ENCODE measurements at regions not wholly inside any gene's neighbourhood (a gene's known extent, or its start where the extent isn't known, plus 50 kb on each side); places are given as distances from the start of the nearest gene placed in this dataset.
"Not testable (repeated sequence)": the region's sequence is repeated elsewhere in the genome, so short reads cannot be mapped to it uniquely, and the experiment has no call there.

DNA sequence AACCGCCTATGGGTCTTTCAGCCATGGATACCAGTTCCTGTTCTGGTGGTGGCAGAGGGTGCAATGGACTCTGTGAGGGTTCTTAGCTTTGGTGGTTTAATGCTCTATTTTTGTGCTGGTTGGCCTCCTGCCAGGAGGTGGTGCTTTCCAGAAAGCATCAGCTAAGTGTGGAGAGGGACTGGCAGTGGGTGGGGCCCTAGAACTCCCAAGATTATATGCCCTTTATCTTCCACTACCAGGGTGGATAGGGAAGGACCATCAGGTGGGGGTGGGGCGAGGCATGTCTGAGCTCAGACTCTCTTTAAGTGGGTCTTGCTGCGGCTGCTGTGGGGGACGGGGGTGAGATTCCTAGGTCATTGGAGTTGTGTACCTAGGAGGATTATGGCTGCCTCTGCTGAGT is 298.3 kb upstream of the MAP3K7 start:
- not testable (repeated sequence) for DNase-seq (ENCODE audit: low spot score); H3K4me3 Mint-ChIP-seq; H3K27ac Mint-ChIP-seq; H3K27me3 Mint-ChIP-seq; H3K9me3 Mint-ChIP-seq; H3K4me1 Mint-ChIP-seq (ENCODE audit: low read depth in 2 of 2); ATAC-seq
- H3K36me3 Mint-ChIP-seq = peaks cover 16% of the 10 kb centered on the region

DNA sequence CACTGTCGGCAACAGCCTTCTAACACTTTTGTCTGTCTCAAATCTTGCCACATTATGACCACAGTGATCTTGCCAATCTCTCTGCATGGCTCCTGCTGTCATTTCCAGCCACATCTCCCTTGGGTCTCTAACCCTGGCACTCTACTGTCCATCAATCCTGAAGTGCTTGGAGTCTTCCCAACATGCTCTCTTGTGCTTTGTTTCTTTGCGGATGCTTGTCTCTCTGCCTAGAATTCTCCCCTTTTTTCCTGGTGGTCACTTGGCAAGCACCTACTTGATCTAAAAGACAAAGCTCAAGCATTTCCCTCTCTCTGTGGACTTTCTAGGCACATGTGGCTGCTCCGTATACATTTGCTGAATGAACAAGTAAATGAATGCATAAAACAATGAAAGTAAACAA is 290.7 kb upstream of the MAP3K7 start:
- Mint-ChIP-seq H3K9me3 (peaks cover 6% of the 10 kb centered on the region), H3K27ac (no peak overlapping the region)

DNA sequence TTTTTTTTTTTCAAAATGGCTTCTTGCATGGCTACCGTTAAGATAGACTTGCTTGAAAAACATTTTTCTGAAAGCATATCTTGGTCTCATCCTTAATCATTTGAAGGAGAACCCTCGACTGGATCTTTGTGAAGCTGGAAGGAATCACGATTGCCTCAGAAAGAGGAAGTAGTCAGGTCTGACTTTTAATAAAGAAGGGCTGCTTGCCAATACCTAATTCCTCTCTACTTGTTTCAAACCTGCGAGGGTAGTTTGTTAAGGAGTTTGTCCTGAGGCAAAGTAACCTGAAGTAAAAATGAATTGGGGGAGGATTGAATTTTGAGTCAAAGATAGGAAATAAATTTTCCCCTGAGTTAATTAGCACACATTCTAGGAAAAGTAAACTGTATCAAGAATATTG is 288.1 kb upstream of the MAP3K7 start:
- no peaks in the 10 kb centered on the region for H3K9me3 Mint-ChIP-seq
- DNase-seq (ENCODE audit: low spot score) (no peak), ATAC-seq (no peak)
- no peaks in the 10 kb centered on the region for H3K36me3 Mint-ChIP-seq
- H3K27me3 Mint-ChIP-seq = peaks cover 0 to 17% of the 10 kb centered on the region in 2 donors
- no peak overlapping the region for H3K27ac Mint-ChIP-seq
- no peak overlapping the region for H3K4me3 Mint-ChIP-seq
- H3K4me1 Mint-ChIP-seq (ENCODE audit: low read depth in 2 of 2) = no peaks in the 10 kb centered on the region

More for the DNA sequence above, 290.7 kb upstream of the MAP3K7 start:
- ATAC-seq (no peak), DNase-seq (ENCODE audit: low spot score) (no peak)
- Mint-ChIP-seq H3K27me3 (peaks cover 0 to 14% of the 10 kb centered on the region in 2 donors), H3K4me1 (ENCODE audit: low read depth in 2 of 2) (no peaks in the 10 kb centered on the region), H3K36me3 (peaks cover 3% of the 10 kb centered on the region), H3K4me3 (no peak overlapping the region)

DNA sequence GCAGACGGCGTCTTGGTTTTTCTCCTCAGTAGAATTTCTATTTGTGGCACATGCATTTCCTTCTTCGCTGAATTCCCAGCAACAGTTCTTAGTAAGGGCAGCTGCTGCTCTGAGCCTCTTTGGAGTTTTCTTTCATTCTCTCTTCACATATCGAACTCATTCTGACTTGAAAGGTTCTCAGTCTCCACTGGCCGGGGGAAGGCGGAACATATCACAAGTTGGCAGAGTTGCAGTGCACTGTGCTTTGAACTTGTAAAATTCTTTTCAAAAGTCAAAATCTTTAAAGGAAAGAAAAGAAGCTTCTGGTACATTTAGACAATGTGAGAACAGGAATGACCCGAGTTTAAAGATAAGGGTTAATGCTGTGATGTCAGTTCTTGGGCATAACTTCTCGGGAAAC is 286.1 kb upstream of the MAP3K7 start:
- ATAC-seq (no peak), DNase-seq (ENCODE audit: low spot score) (no peak)
- Mint-ChIP-seq H3K27me3 (peaks cover 0 to 17% of the 10 kb centered on the region in 2 donors), H3K9me3 (no peaks in the 10 kb centered on the region), H3K4me1 (ENCODE audit: low read depth in 2 of 2) (no peaks in the 10 kb centered on the region), H3K36me3 (no peaks in the 10 kb centered on the region), H3K27ac (no peak overlapping the region), H3K4me3 (no peak overlapping the region)

DNA sequence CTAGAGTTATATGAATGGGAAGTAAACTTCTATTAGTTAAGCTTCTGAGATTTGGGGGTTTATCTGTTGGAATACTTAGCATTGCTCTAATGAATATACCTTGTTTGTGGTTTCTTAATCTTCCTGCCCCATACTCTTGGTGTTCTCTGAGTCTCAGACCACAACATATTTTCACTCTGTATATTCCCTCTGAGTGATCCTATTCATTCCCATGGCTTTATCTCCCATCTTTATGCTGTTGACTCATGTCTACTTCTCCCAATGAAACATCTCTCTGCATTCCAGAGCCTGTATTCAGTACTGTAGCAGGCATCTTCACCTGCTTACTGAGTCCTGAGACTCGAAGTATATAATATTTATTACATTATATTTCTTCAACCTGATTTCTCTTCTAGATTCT is 283.7 kb upstream of the MAP3K7 start:
- Mint-ChIP-seq H3K27ac (no peak overlapping the region), H3K27me3 (peaks cover 0 to 17% of the 10 kb centered on the region in 2 donors), H3K9me3 (no peaks in the 10 kb centered on the region), H3K36me3 (no peaks in the 10 kb centered on the region), H3K4me1 (ENCODE audit: low read depth in 2 of 2) (no peaks in the 10 kb centered on the region), H3K4me3 (no peak overlapping the region)
- ATAC-seq (no peak), DNase-seq (ENCODE audit: low spot score) (no peak)

DNA sequence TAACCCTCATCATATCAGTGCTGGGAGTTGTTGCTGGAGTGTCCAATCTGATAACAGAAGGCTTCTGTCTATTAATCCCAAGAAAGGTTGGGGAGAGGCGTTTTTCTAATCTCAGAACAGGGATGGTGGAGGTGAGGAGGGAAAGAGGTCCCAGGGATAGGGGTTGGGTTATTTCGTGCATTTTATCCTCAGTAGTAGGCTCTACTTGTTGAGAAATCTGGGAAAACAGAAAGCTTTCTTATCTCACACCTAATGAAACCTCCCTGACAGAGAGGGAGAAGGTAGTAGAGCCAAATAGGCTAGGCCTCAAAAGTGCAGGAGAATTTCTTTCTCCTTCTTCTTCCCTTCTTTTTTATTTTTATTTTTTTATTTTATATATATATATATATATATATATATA is 281.8 kb upstream of the MAP3K7 start:
- DNase-seq (ENCODE audit: low spot score) (no peak), ATAC-seq (no peak)
- no peak overlapping the region for H3K27ac Mint-ChIP-seq
- H3K36me3 Mint-ChIP-seq = no peaks in the 10 kb centered on the region
- no peaks in the 10 kb centered on the region for H3K4me1 Mint-ChIP-seq (ENCODE audit: low read depth in 2 of 2)
- no peak overlapping the region for H3K4me3 Mint-ChIP-seq
- H3K27me3 Mint-ChIP-seq = peaks cover 0 to 14% of the 10 kb centered on the region in 2 donors
- no peaks in the 10 kb centered on the region for H3K9me3 Mint-ChIP-seq

DNA sequence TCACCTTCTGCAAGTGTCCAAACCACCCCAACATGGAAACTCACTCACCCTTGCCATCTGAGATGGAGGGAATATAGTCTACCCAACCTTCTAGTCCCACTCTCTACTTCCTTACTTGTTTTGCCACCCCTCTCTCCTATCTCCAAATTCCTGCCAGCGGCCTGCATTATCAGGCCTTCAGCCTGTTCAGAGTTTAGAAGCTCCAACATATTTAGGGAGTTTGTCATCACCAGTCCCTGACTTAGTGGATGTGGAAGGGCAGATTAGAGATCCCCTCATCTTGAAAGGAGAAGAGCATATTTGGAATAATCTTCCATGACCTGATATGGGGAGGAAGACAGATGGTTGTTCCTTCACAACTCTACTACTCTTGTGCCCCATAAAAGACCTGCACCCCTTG is 281.4 kb upstream of the MAP3K7 start:
- no peak overlapping the region for H3K4me3 Mint-ChIP-seq
- no peak for ATAC-seq

DNA sequence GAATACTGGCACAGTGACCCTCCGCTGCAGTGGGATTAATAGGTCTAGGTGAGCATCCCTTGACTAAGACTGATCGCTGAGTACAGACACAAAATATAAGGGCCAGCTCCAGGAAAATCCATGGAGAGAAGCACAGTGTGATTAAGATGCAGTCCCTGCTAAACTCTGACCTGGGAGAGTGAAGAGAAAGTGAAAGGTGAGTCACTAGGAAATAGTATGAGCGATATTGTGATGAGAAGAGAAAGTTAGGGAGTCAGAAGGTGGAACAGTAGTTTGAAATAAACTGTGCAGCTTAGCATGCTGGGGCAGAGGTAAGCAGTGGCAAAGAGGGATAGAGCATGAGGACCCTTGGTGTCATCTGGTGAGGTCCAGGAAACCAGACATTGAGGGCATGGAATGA is 278.6 kb upstream of the MAP3K7 start:
- no peak for ATAC-seq
- Mint-ChIP-seq H3K36me3 (no peaks in the 10 kb centered on the region), H3K4me3 (no peak overlapping the region)

More for the DNA sequence above, 281.4 kb upstream of the MAP3K7 start:
- no peaks in the 10 kb centered on the region for H3K4me1 Mint-ChIP-seq (ENCODE audit: low read depth in 2 of 2)
- H3K27ac Mint-ChIP-seq = no peak overlapping the region
- peaks cover 0 to 10% of the 10 kb centered on the region in 2 donors for H3K27me3 Mint-ChIP-seq
- no peaks in the 10 kb centered on the region for H3K9me3 Mint-ChIP-seq
- H3K36me3 Mint-ChIP-seq = no peaks in the 10 kb centered on the region
- no peak for DNase-seq (ENCODE audit: low spot score)

DNA sequence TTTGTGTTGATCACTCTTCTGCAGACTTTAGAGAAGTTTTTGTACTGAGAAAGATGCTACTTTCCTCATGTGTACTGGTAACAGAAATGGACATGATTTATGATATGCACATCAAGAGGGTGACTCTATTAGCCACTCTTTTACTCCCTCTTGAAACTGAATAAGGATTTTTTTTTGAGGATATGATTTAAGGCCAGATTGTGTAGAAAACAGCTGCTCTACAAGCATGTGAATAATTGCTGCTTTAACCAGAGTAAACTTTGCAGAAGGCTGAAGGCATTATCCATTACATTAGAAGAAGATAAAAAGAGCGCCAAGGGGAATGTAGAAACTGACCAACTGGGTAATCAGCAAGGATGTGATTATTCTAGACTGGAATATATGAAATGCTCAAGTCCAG is 276.2 kb upstream of the MAP3K7 start:
- ATAC-seq = no peak
- H3K4me3 Mint-ChIP-seq = no peak overlapping the region

More for the DNA sequence above, 278.6 kb upstream of the MAP3K7 start:
- DNase-seq (ENCODE audit: low spot score) = no peak
- Mint-ChIP-seq H3K4me1 (ENCODE audit: low read depth in 2 of 2) (peaks cover 0 to 3% of the 10 kb centered on the region in 2 donors), H3K27ac (no peak overlapping the region), H3K9me3 (no peaks in the 10 kb centered on the region), H3K27me3 (peaks cover 5 to 7% of the 10 kb centered on the region in 2 donors)

DNA sequence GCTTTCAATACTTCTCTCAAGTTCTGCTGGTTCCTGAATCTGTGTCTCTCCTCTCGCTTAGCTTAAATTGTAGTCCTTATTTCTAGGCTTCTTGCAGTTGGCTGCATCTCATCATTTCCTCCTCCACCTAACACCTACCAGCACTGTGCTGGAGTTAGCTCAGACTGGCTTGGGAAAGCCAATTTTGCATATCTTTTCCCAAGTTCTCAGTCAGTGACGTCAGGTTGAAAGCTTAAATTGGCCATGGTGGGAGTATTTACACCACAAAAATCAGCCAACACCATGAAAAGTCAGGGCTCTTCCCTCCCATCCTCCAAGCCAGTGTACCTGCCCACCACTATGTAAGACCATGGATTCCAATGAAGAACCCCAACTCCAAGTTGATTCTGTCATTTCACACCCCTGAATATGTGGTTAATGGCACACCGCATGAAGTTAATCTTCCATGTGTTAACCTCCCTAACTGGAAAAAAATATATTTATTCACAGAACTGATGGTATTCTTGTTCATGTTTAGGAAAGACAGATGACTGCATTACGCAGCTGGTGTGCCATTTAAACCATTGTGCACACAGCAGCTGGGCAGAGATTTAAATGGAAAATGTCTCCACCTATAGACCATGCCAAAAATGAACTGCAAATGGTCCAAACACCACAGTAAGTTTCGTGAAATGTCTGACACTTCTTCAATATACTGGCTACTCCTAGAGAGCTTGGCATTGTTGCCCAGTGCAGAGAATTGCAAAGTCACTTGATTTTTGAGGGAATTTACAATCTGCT is 274.1 kb upstream of the MAP3K7 start:
- ATAC-seq (no peak), DNase-seq (ENCODE audit: low spot score) (no peak)
- Mint-ChIP-seq H3K9me3 (no peaks in the 10 kb centered on the region), H3K4me1 (ENCODE audit: low read depth in 2 of 2) (peaks cover 0 to 3% of the 10 kb centered on the region in 2 donors), H3K4me3 (no peak overlapping the region), H3K36me3 (no peaks in the 10 kb centered on the region), H3K27ac (no peak overlapping the region), H3K27me3 (peaks cover 5 to 7% of the 10 kb centered on the region in 2 donors)

More for the DNA sequence above, 276.2 kb upstream of the MAP3K7 start:
- Mint-ChIP-seq H3K9me3 (no peaks in the 10 kb centered on the region), H3K27ac (no peak overlapping the region), H3K36me3 (no peaks in the 10 kb centered on the region), H3K27me3 (peaks cover 5 to 7% of the 10 kb centered on the region in 2 donors), H3K4me1 (ENCODE audit: low read depth in 2 of 2) (peaks cover 0 to 3% of the 10 kb centered on the region in 2 donors)
- no peak for DNase-seq (ENCODE audit: low spot score)

DNA sequence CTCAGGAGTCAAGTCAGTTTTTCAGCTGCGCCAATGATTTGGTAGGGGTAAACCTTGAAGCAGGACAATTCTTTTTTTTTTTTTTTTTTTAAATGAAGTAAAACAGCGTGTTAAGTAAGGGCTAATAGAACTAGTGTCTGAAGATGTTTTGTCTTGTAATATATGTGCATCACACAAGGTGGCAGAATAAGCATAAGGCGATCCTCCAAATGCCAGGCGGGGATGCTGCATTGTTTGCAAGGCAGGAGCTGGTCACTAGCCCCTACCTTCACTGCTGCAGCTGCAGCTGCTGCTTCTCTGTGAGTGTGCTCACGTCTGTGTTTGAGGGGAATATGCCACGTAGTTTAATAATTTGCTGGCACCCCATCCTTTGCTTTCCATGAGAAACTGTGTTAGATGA is 272.7 kb upstream of the MAP3K7 start:
- H3K4me3 Mint-ChIP-seq = no peak overlapping the region
- peaks cover 0 to 3% of the 10 kb centered on the region in 2 donors for H3K4me1 Mint-ChIP-seq (ENCODE audit: low read depth in 2 of 2)
- peaks cover 5 to 7% of the 10 kb centered on the region in 2 donors for H3K27me3 Mint-ChIP-seq
- ATAC-seq = no peak
- H3K27ac Mint-ChIP-seq = no peak overlapping the region
- DNase-seq (ENCODE audit: low spot score) = no peak
- H3K36me3 Mint-ChIP-seq = no peaks in the 10 kb centered on the region
- no peaks in the 10 kb centered on the region for H3K9me3 Mint-ChIP-seq

DNA sequence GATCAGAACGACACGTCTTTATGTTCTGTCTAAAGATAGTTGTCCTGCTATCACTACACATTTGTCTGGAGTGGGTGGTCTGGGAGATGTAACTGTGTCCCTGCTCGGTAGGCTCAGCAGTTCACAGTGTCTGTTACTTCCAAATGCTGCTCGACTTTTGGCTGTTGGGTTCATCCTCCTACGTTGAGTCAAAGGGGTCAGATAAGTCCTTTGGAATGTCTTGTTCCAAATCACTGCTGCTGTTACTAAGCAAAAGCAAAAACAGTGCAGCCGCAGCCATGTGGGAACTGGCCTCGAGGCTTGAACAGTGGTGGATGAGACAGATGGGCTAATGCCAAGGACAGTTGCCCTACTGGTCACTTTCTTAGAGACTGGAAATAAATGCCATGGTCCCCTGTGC is 272.2 kb upstream of the MAP3K7 start:
- H3K27ac Mint-ChIP-seq = no peak overlapping the region
- no peaks in the 10 kb centered on the region for H3K36me3 Mint-ChIP-seq
- no peak for DNase-seq (ENCODE audit: low spot score)
- H3K4me1 Mint-ChIP-seq (ENCODE audit: low read depth in 2 of 2) = peaks cover 0 to 3% of the 10 kb centered on the region in 2 donors
- no peak overlapping the region for H3K4me3 Mint-ChIP-seq
- peak in 1 of 2 donors; percentile 50 for ATAC-seq
- no peaks in the 10 kb centered on the region for H3K9me3 Mint-ChIP-seq
- H3K27me3 Mint-ChIP-seq = peaks cover 5 to 7% of the 10 kb centered on the region in 2 donors

DNA sequence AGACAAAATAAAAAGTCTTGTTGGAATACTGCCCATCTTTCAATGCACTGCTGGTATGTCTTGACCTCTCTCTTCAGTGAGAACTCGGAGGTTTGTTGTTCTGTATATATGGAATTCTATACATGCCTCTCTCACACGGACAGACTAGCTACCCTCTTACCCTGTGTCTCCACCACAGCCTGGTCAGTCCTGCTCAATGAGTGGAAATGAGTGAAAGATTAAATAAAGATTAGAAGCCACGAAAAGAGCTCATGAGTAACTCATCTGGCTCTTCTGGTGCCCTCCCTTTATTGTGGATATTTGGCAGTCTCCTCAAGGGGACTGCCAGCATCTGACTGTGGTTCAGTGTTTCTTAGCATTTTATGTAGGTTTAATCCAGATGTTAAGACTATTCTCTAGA is 262.8 kb upstream of the MAP3K7 start:
- no peaks in the 10 kb centered on the region for H3K36me3 Mint-ChIP-seq
- ATAC-seq (no peak), DNase-seq (ENCODE audit: low spot score) (no peak)
- no peaks in the 10 kb centered on the region for H3K4me1 Mint-ChIP-seq (ENCODE audit: low read depth in 2 of 2)
- H3K9me3 Mint-ChIP-seq = no peaks in the 10 kb centered on the region
- peaks cover 0 to 7% of the 10 kb centered on the region in 2 donors for H3K27me3 Mint-ChIP-seq
- H3K4me3 Mint-ChIP-seq = no peak overlapping the region
- H3K27ac Mint-ChIP-seq = no peak overlapping the region

DNA sequence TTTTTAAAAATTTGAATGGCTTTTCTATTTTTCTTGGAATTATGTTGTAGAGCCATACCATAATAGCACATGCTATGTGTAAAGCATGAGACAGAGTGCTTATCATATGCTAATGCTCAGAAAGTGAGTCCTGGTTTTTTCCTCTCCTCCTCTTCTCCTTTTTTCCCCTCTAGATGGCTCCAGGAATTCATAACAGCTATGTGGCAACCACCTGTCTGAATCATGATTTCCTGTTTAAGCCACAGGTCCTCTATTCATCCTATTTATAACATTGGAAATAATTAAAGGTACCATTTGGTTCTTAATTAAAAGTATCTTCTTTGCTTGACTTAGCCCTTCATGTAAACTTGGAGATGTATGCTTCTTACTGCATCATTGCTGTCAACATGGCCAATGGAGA is 260.0 kb upstream of the MAP3K7 start:
- H3K4me3 Mint-ChIP-seq = no peak overlapping the region

More for the DNA sequence above, 260.0 kb upstream of the MAP3K7 start:
- ATAC-seq (no peak), DNase-seq (ENCODE audit: low spot score) (no peak)
- no peaks in the 10 kb centered on the region for H3K4me1 Mint-ChIP-seq (ENCODE audit: low read depth in 2 of 2)
- no peaks in the 10 kb centered on the region for H3K36me3 Mint-ChIP-seq
- H3K27me3 Mint-ChIP-seq = no peaks in the 10 kb centered on the region
- H3K9me3 Mint-ChIP-seq = no peaks in the 10 kb centered on the region
- H3K27ac Mint-ChIP-seq = no peak overlapping the region

All from natural killer cell treated with Interleukin-12 subunit alpha and Interleukin-12 subunit beta and Interleukin-15 and Interleukin-18, amount 100 ng/mL, for 72 hours (primary cell).